ENCODE measurements at regions not wholly inside any gene's neighbourhood (a gene's known extent, or its start where the extent isn't known, plus 50 kb on each side); places are given as distances from the start of the nearest gene placed in this dataset.
A peak's percentile ranks its signal among the peaks of the same experiment; 100 is the strongest.

- TF ChIP-seq CTCF (IDR thresholded peaks at IDR 0.05; ENCODE audit: insufficient read depth, low read length, missing control alignments), result peak; percentile 98
- no peak overlapping the region; the same call in 1 of the 2 replicates for H3K4me3 ChIP-seq (ENCODE audit: low read depth, low read length)
- no peak for DNase-seq (ENCODE audit: low read depth, low spot score)
- POLR2A ChIA-PET, result no interaction called here
- CTCF ChIA-PET, result interaction anchor here (0.6 to 3.0 kb wide), 15 partner anchors 9 to 926 kb away, joined by 3 to 27 read pairs (median 3); no protein-coding TSS in a partner anchor
These were observed 98.9 kb upstream of the BACE2 start for GRCh38 chr21:41068967-41069642.

GRCh38 chr21:41070284-41070683 lies 97.7 kb upstream of the BACE2 start:
- DNase-seq (ENCODE audit: low read depth, low spot score), result no peak
- no peak overlapping the region for H3K4me3 ChIP-seq (ENCODE audit: low read depth, low read length)
- CTCF ChIA-PET, result interaction anchor here (1.0 to 3.0 kb wide), 6 partner anchors 8 to 927 kb away, joined by 3 to 19 read pairs (median 8); no protein-coding TSS in a partner anchor
- POLR2A ChIA-PET, result no interaction called here
- no peak for TF ChIP-seq CTCF (IDR thresholded peaks at IDR 0.05; ENCODE audit: insufficient read depth, low read length, missing control alignments)

GRCh38 chr21:41071258-41072171 lies 96.4 kb upstream of the BACE2 start:
- POLR2A ChIA-PET, result no interaction called here

GRCh38 chr21:41073558-41073957 lies 94.4 kb upstream of the BACE2 start:
- no peak for DNase-seq (ENCODE audit: low read depth, low spot score)
- POLR2A ChIA-PET, result no interaction called here
- no peak for TF ChIP-seq CTCF (IDR thresholded peaks at IDR 0.05; ENCODE audit: insufficient read depth, low read length, missing control alignments)
- H3K4me3 ChIP-seq (ENCODE audit: low read depth, low read length), result no peak overlapping the region
- CTCF ChIA-PET, result interaction anchor here (1.3 to 2.2 kb wide), 2 partner anchors 607 to 930 kb away, joined by 4 to 12 read pairs; no protein-coding TSS in a partner anchor

More at GRCh38 chr21:41071258-41072171, 96.4 kb upstream of the BACE2 start:
- TF ChIP-seq CTCF (IDR thresholded peaks at IDR 0.05; ENCODE audit: insufficient read depth, low read length, missing control alignments), result peak; percentile 17
- DNase-seq (ENCODE audit: low read depth, low spot score), result no peak
- CTCF ChIA-PET, result interaction anchor here (0.8 to 2.2 kb wide), 6 partner anchors 605 to 931 kb away, joined by 3 to 12 read pairs (median 4); no protein-coding TSS in a partner anchor
- H3K4me3 ChIP-seq (ENCODE audit: low read depth, low read length), result no peak overlapping the region

- ChIA-PET POLR2A (no interaction called here), CTCF (interaction anchor here (1.3 kb wide), 1 partner anchor 608 kb away, joined by 4 read pairs; no protein-coding TSS in a partner anchor)
- DNase-seq (ENCODE audit: low read depth, low spot score), result no peak
- TF ChIP-seq CTCF (IDR thresholded peaks at IDR 0.05; ENCODE audit: insufficient read depth, low read length, missing control alignments), result no peak
- no peak overlapping the region for H3K4me3 ChIP-seq (ENCODE audit: low read depth, low read length)
These were observed 93.4 kb upstream of the BACE2 start for GRCh38 chr21:41074396-41075184.

Data from AG04449 (cell line).